ENCODE measurements at regions not wholly inside any gene's neighbourhood (a gene's known extent, or its start where the extent isn't known, plus 50 kb on each side); places are given as distances from the start of the nearest gene placed in this dataset.

- in situ Hi-C loops (cut with MboI; ENCODE audit: low sequenced_read_pairs) = no loop called here
- H3K56ac ChIP-seq (ENCODE audit: extremely low read depth, insufficient read depth, low read length) = no peak overlapping the region
- intact Hi-C loops (cut with micrococcal nuclease) = no loop called here
Measured at GRCh38 chr3:167187221-167187620, 192.9 kb downstream of the ZBBX start.

More at GRCh38 chr3:167187221-167187620, 192.9 kb downstream of the ZBBX start:
- Histone ChIP-seq H2BK20ac (ENCODE audit: low read depth, low read length) (no peak overlapping the region), H3K4me2 (ENCODE audit: low read depth, low read length) (no peak overlapping the region), H2AFZ (replicated peaks; ENCODE audit: low read length, poor library complexity) (no peak overlapping the region), H3K4me1 (ENCODE audit: control insufficient read depth, insufficient read depth, low read length) (no peaks in the 10 kb centered on the region), H3K9me3 (ENCODE audit: control insufficient read depth, insufficient read depth, low read length) (peaks cover 7% of the 10 kb centered on the region; the same call in 1 of the 2 replicates), H3K27me3 (ENCODE audit: control insufficient read depth, insufficient read depth, low read length) (no peaks in the 10 kb centered on the region), H4K91ac (ENCODE audit: insufficient read depth, low read depth, low read length) (no peak overlapping the region), H3K18ac (ENCODE audit: low read depth, low read length) (no peak overlapping the region), H2AK9ac (replicated peaks; ENCODE audit: low read depth, low read length, poor library complexity) (no peak overlapping the region), H3K79me1 (ENCODE audit: low read depth in 1 of 2, low read length in 2 of 2) (no peaks in the 10 kb centered on the region), H4K8ac (ENCODE audit: low read depth in 2 of 2, low read length in 2 of 2) (no peak overlapping the region), H3K9me1 (ENCODE audit: insufficient read depth, low read length) (no peaks in the 10 kb centered on the region), H3K27ac (ENCODE audit: insufficient read depth, low read length) (no peak overlapping the region), H4K20me1 (ENCODE audit: insufficient read depth, low read length) (no peaks in the 10 kb centered on the region), H2BK5ac (ENCODE audit: low read depth, low read length, poor library complexity, severe bottlenecking) (no peak overlapping the region), H3K4ac (ENCODE audit: low read depth, low read length) (no peak overlapping the region), H3K36me3 (ENCODE audit: control insufficient read depth, insufficient read depth, low read length) (no peaks in the 10 kb centered on the region), H2AK5ac (ENCODE audit: low read depth, low read length) (no peak overlapping the region), H3K9ac (ENCODE audit: low read depth, low read length) (no peak overlapping the region), H2BK120ac (ENCODE audit: low read depth, low read length) (no peak overlapping the region), H2BK15ac (ENCODE audit: low read depth, low read length) (no peak overlapping the region), H3K14ac (replicated peaks; ENCODE audit: low read depth, low read length) (no peak overlapping the region), H3K23ac (ENCODE audit: low read depth, low read length) (no peak overlapping the region), H3K4me3 (ENCODE audit: insufficient read depth, low read depth, low read length) (no peak overlapping the region), H4K5ac (ENCODE audit: low read depth, low read length) (no peak overlapping the region)
- POLR2A ChIA-PET (ENCODE audit: unreplicated experiment) = interaction anchor here (0.6 kb wide), 1 partner anchor 975 kb away, joined by 3 read pairs; no protein-coding TSS in a partner anchor
- no peak for TF ChIP-seq POLR2A (IDR thresholded peaks at IDR 0.05; ENCODE audit: low read depth, low read length)
- TF ChIP-seq RAD21 (IDR thresholded peaks at IDR 0.05; ENCODE audit: low read length) = no peak
- no peak for TF ChIP-seq RFX5 (IDR thresholded peaks at IDR 0.05; ENCODE audit: low read depth, low read length)
- TF ChIP-seq CEBPB (IDR thresholded peaks at IDR 0.05; ENCODE audit: low read depth, low read length) = no peak
- TF ChIP-seq CTCF (conservative IDR thresholded peaks at IDR 0.05; ENCODE audit: low read depth, low read length) = no peak
- no peak for TF ChIP-seq BHLHE40 (IDR thresholded peaks at IDR 0.05; ENCODE audit: low read depth, low read length)
- no peak for TF ChIP-seq NFE2L2 (IDR thresholded peaks at IDR 0.05; ENCODE audit: low read depth, low read length)
- TF ChIP-seq MAZ (IDR thresholded peaks at IDR 0.05; ENCODE audit: borderline replicate concordance, low read depth, low read length) = no peak
- no peak for TF ChIP-seq MAFK (IDR thresholded peaks at IDR 0.05; ENCODE audit: low read depth, low read length)
- no peak for TF ChIP-seq SMC3 (IDR thresholded peaks at IDR 0.05; ENCODE audit: low read depth, low read length)
- no peak for TF ChIP-seq RCOR1 (IDR thresholded peaks at IDR 0.05; ENCODE audit: insufficient replicate concordance, low read length)
- TF ChIP-seq MXI1 (IDR thresholded peaks at IDR 0.05; ENCODE audit: borderline replicate concordance, low read depth, low read length) = no peak
- no peak for TF ChIP-seq ELK1 (IDR thresholded peaks at IDR 0.05; ENCODE audit: borderline replicate concordance, low read depth, low read length)
- no peak for TF ChIP-seq CHD1 (IDR thresholded peaks at IDR 0.05; ENCODE audit: low read depth, low read length)
- TF ChIP-seq FOS (IDR thresholded peaks at IDR 0.05; ENCODE audit: low read depth, low read length) = no peak
- no peak for TF ChIP-seq USF2 (IDR thresholded peaks at IDR 0.05; ENCODE audit: low read depth, low read length)
- CTCF ChIA-PET = no interaction called here
- no peak for DNase-seq
- no CpG with 5 or more reads among the region's 2 CpGs for WGBS, 2 experiments (ENCODE audit: extremely low coverage in 2 of 2, insufficient read length in 1 of 2)
- ATAC-seq (ENCODE audit: low read depth) = no peak
- dilution Hi-C loops (cut with HindIII; ENCODE audit: low sequenced_read_pairs, unreplicated experiment) = no loop called here
- no TSS peak for BruUV-seq (replicated peaks)

All from IMR-90 (cell line).